A673 (cell line): ENCODE measurements at regions not wholly inside any gene's neighbourhood (a gene's known extent, or its start where the extent isn't known, plus 50 kb on each side); places are given as distances from the start of the nearest gene placed in this dataset.

Source experiments
- CTCF ChIP-seq: fragments of 300-800, 200-600 bp; sonication (generic); conservative IDR thresholded peaks from 2 replicates; pipeline ENCODE4 v1.5.1; 2017; ENCODE audit warnings: low read depth, mild to moderate bottlenecking, antibody characterized with exemption, low read length, moderate library complexity, mixed read lengths
- EZH2 ChIP-seq: fragments of 200-600 bp; sonication (generic); IDR thresholded peaks from 2 replicates; pipeline ENCODE4 v1.6.1; 2017; ENCODE audit warnings: borderline replicate concordance, low read depth, mild to moderate bottlenecking, mixed read lengths, antibody characterized with exemption, low read length; ENCODE audit not compliant: poor library complexity, severe bottlenecking

DNA sequence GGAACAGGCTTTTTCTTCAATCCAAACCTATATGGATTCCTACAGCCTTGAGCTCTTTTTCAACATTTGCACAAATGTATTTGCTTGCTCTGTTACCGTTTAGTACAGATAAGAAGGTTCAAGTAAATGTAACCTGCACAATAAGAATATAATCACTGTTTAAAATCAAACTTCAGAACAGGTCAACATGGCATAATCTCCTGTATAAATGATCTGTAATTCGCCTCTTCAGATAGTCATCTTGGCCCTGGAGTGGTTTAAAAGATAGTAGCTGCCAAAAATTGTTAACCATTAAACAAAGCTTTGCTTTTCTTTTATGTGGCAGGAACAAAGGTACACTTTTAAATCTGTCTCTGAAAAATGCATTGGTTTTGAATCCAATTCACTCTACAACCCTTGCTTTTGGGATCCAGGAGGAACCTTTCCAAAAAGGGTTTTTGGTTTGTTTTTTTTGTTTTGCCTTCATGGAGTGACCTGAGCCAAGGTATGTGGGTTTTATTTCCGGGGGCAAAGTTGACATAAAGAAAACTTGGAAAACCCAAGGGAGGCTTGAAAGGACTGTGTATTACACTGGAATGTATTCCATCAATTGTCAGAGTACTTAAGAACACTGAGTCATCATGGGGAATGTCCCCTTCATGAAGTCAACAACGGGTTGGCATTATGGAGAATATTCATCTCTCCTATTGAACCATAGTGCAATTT, 210.4 kb upstream of the HCCS start:
- TF ChIP-seq CTCF, result no peak
- TF ChIP-seq EZH2, result no peak
